Loucy (cell line): ENCODE measurements at regions not wholly inside any gene's neighbourhood (a gene's known extent, or its start where the extent isn't known, plus 50 kb on each side); places are given as distances from the start of the nearest gene placed in this dataset.

ENCODE experiments used
- CTCF ChIP-seq: fragments of 200-600 bp; sonication (generic); conservative IDR thresholded peaks from 2 replicates; pipeline ENCODE4 v1.5.1; 2014; ENCODE audit warnings: mild to moderate bottlenecking, antibody characterized with exemption, low read length
- EZH2phosphoT487 ChIP-seq: fragments of 200-600 bp; IDR thresholded peaks from 2 replicates; pipeline ENCODE4 v1.6.1; 2018; ENCODE audit warnings: antibody characterized with exemption, mild to moderate bottlenecking, moderate library complexity, borderline replicate concordance

GRCh38 chr2:176847575-176847974 is 365.0 kb upstream of the HNRNPA3 start:
- TF ChIP-seq CTCF (no peak), EZH2phosphoT487 (no peak)
